Activated T-cell treated with anti-CD3 and anti-CD28 coated beads, Interleukin-2, amount 50 U/mL, for 72 hours (primary cell): ENCODE measurements at regions not wholly inside any gene's neighbourhood (a gene's known extent, or its start where the extent isn't known, plus 50 kb on each side); places are given as distances from the start of the nearest gene placed in this dataset.
"Not testable (repeated sequence)": the region's sequence is repeated elsewhere in the genome, so short reads cannot be mapped to it uniquely, and the experiment has no call there.

Source experiments
- ATAC-seq, 2 donors: fragments of 150-1000 bp; cut with Tn5 transposase; replicated peaks in 1 of 2; 2 replicates each; pipeline ENCODE4 v1.10.0; 2021; ENCODE audit warnings: moderate library complexity in 2 of 2, mild to moderate bottlenecking in 1 of 2
- DNase-seq, 2 donors: peaks; one replicate each; pipeline ENCODE4 v3.0.0; 2021 to 2022; ENCODE audit warnings: mixed read lengths in 1 of 2
- H3K27ac Mint-ChIP-seq: one replicate; pipeline ENCODE4 v1.8.0; 2022; ENCODE audit warnings: mild to moderate bottlenecking, moderate library complexity, mixed read lengths
- H3K27me3 Mint-ChIP-seq: one replicate; pipeline ENCODE4 v1.8.0; 2022; ENCODE audit warnings: low read depth, mixed read lengths
- H3K36me3 Mint-ChIP-seq, 2 donors: one replicate each; pipeline ENCODE4 v1.8.0; 2022; ENCODE audit warnings: mixed read lengths in 2 of 2, mild to moderate bottlenecking in 1 of 2; ENCODE audit not compliant: insufficient read depth in 2 of 2
- H3K4me1 Mint-ChIP-seq: one replicate; pipeline ENCODE4 v1.8.0; 2022; ENCODE audit warnings: low read depth, mixed read lengths
- H3K4me3 Mint-ChIP-seq, 2 donors: one replicate each; pipeline ENCODE4 v1.8.0; 2022; ENCODE audit warnings: mild to moderate bottlenecking in 2 of 2, mixed read lengths in 2 of 2, moderate library complexity in 2 of 2
- H3K9me3 Mint-ChIP-seq, 2 donors: one replicate each; pipeline ENCODE4 v1.8.0; 2022; ENCODE audit warnings: mixed read lengths in 2 of 2

GRCh38 chr5:163855754-163856153, 350.3 kb downstream of the MAT2B start:
- no peaks in the 10 kb centered on the region for H3K27me3 Mint-ChIP-seq
- H3K27ac Mint-ChIP-seq, result no peak overlapping the region
- H3K4me1 Mint-ChIP-seq, result no peaks in the 10 kb centered on the region
- ATAC-seq (no peak), DNase-seq (no peak)
- H3K4me3 Mint-ChIP-seq, result no peak overlapping the region
- peaks cover 0 to 1% of the 10 kb centered on the region in 2 donors for H3K36me3 Mint-ChIP-seq
- peaks cover 9 to 19% of the 10 kb centered on the region in 2 donors for H3K9me3 Mint-ChIP-seq

GRCh38 chr5:163861670-163862069, 356.3 kb downstream of the MAT2B start:
- H3K4me1 Mint-ChIP-seq, result no peaks in the 10 kb centered on the region
- DNase-seq (no peak), ATAC-seq (no peak)
- no peak overlapping the region for H3K27ac Mint-ChIP-seq
- H3K9me3 Mint-ChIP-seq, result peaks cover 2 to 5% of the 10 kb centered on the region in 2 donors
- no peaks in the 10 kb centered on the region for H3K27me3 Mint-ChIP-seq
- H3K4me3 Mint-ChIP-seq, result no peak overlapping the region
- H3K36me3 Mint-ChIP-seq, result no peaks in the 10 kb centered on the region

GRCh38 chr5:163867324-163867723, 361.9 kb downstream of the MAT2B start:
- Mint-ChIP-seq H3K27me3 (no peaks in the 10 kb centered on the region), H3K36me3 (no peaks in the 10 kb centered on the region), H3K4me3 (no peak overlapping the region), H3K9me3 (peaks cover 0 to 4% of the 10 kb centered on the region in 2 donors), H3K27ac (no peak overlapping the region), H3K4me1 (no peaks in the 10 kb centered on the region)
- DNase-seq (no peak), ATAC-seq (no peak)

GRCh38 chr5:163867738-163868137, 362.3 kb downstream of the MAT2B start:
- H3K27ac Mint-ChIP-seq, result no peak overlapping the region
- DNase-seq (no peak), ATAC-seq (no peak)
- no peaks in the 10 kb centered on the region for H3K4me1 Mint-ChIP-seq
- H3K27me3 Mint-ChIP-seq, result no peaks in the 10 kb centered on the region
- H3K9me3 Mint-ChIP-seq, result peaks cover 0 to 4% of the 10 kb centered on the region in 2 donors
- H3K36me3 Mint-ChIP-seq, result no peaks in the 10 kb centered on the region
- H3K4me3 Mint-ChIP-seq, result no peak overlapping the region

- H3K9me3 Mint-ChIP-seq, result peaks cover 0 to 4% of the 10 kb centered on the region in 2 donors
- H3K36me3 Mint-ChIP-seq, result no peaks in the 10 kb centered on the region
- H3K4me1 Mint-ChIP-seq, result no peaks in the 10 kb centered on the region
- no peak overlapping the region for H3K27ac Mint-ChIP-seq
- DNase-seq, result no peak
- ATAC-seq, result no peak
- no peak overlapping the region for H3K4me3 Mint-ChIP-seq
- no peaks in the 10 kb centered on the region for H3K27me3 Mint-ChIP-seq
Measured at GRCh38 chr5:163869581-163869980, 364.2 kb downstream of the MAT2B start.

- H3K9me3 Mint-ChIP-seq, result peaks cover 0 to 2% of the 10 kb centered on the region in 2 donors
- ATAC-seq, result no peak
- H3K36me3 Mint-ChIP-seq, result no peaks in the 10 kb centered on the region
- H3K27ac Mint-ChIP-seq, result no peak overlapping the region
- H3K4me3 Mint-ChIP-seq, result no peak overlapping the region
- no peak for DNase-seq
- H3K4me1 Mint-ChIP-seq, result no peaks in the 10 kb centered on the region
- no peaks in the 10 kb centered on the region for H3K27me3 Mint-ChIP-seq
Measured at GRCh38 chr5:163870441-163870840, 365.0 kb downstream of the MAT2B start.

GRCh38 chr5:163874431-163874830, 369.0 kb downstream of the MAT2B start:
- ATAC-seq (no peak), DNase-seq (no peak)

GRCh38 chr5:163874912-163875311, 369.5 kb downstream of the MAT2B start:
- not testable (repeated sequence) for H3K36me3 Mint-ChIP-seq, DNase-seq, ATAC-seq, H3K9me3 Mint-ChIP-seq, H3K27me3 Mint-ChIP-seq, H3K27ac Mint-ChIP-seq, H3K4me1 Mint-ChIP-seq, H3K4me3 Mint-ChIP-seq

More at GRCh38 chr5:163874431-163874830, 369.0 kb downstream of the MAT2B start:
- Mint-ChIP-seq H3K36me3 (no peaks in the 10 kb centered on the region), H3K27ac (no peak overlapping the region), H3K4me3 (no peak overlapping the region), H3K27me3 (no peaks in the 10 kb centered on the region), H3K4me1 (no peaks in the 10 kb centered on the region), H3K9me3 (peaks cover 0 to 2% of the 10 kb centered on the region in 2 donors)

- no peak for ATAC-seq
- Mint-ChIP-seq H3K4me3 (no peak overlapping the region), H3K4me1 (no peaks in the 10 kb centered on the region), H3K36me3 (no peaks in the 10 kb centered on the region), H3K9me3 (peaks cover 0 to 2% of the 10 kb centered on the region in 2 donors), H3K27me3 (no peaks in the 10 kb centered on the region), H3K27ac (no peak overlapping the region)
- DNase-seq, result no peak
Measured at GRCh38 chr5:163877865-163878264, 372.4 kb downstream of the MAT2B start.

- H3K36me3 Mint-ChIP-seq, result no peaks in the 10 kb centered on the region
- peaks cover 0 to 2% of the 10 kb centered on the region in 2 donors for H3K9me3 Mint-ChIP-seq
- no peak overlapping the region for H3K4me3 Mint-ChIP-seq
- DNase-seq (no peak), ATAC-seq (no peak)
- H3K27ac Mint-ChIP-seq, result no peak overlapping the region
- H3K4me1 Mint-ChIP-seq, result no peaks in the 10 kb centered on the region
- H3K27me3 Mint-ChIP-seq, result no peaks in the 10 kb centered on the region
Measured at GRCh38 chr5:163878490-163878889, 373.1 kb downstream of the MAT2B start.

GRCh38 chr5:163880302-163880701, 374.9 kb downstream of the MAT2B start:
- Mint-ChIP-seq H3K4me1 (no peaks in the 10 kb centered on the region), H3K27ac (no peak overlapping the region), H3K27me3 (no peaks in the 10 kb centered on the region), H3K36me3 (no peaks in the 10 kb centered on the region), H3K9me3 (peaks cover 0 to 2% of the 10 kb centered on the region in 2 donors), H3K4me3 (no peak overlapping the region)
- no peak for ATAC-seq
- DNase-seq, result no peak

GRCh38 chr5:163885117-163885516, 379.7 kb downstream of the MAT2B start:
- peaks cover 2% of the 10 kb centered on the region in 2 donors for H3K9me3 Mint-ChIP-seq
- no peak overlapping the region for H3K4me3 Mint-ChIP-seq
- DNase-seq (no peak), ATAC-seq (no peak)
- H3K27ac Mint-ChIP-seq, result no peak overlapping the region
- H3K4me1 Mint-ChIP-seq, result no peaks in the 10 kb centered on the region
- no peaks in the 10 kb centered on the region for H3K27me3 Mint-ChIP-seq
- H3K36me3 Mint-ChIP-seq, result no peaks in the 10 kb centered on the region

GRCh38 chr5:163887854-163888253, 382.4 kb downstream of the MAT2B start:
- ATAC-seq, result no peak

GRCh38 chr5:163888366-163888765, 382.9 kb downstream of the MAT2B start:
- H3K4me3 Mint-ChIP-seq, result no peak overlapping the region
- no peaks in the 10 kb centered on the region for H3K36me3 Mint-ChIP-seq
- H3K4me1 Mint-ChIP-seq, result no peaks in the 10 kb centered on the region
- ATAC-seq (no peak), DNase-seq (no peak)
- no peaks in the 10 kb centered on the region for H3K27me3 Mint-ChIP-seq
- H3K9me3 Mint-ChIP-seq, result peaks cover 2% of the 10 kb centered on the region in 2 donors
- H3K27ac Mint-ChIP-seq, result no peak overlapping the region

More at GRCh38 chr5:163887854-163888253, 382.4 kb downstream of the MAT2B start:
- Mint-ChIP-seq H3K36me3 (no peaks in the 10 kb centered on the region), H3K9me3 (peaks cover 2% of the 10 kb centered on the region in 2 donors), H3K27me3 (no peaks in the 10 kb centered on the region), H3K27ac (no peak overlapping the region), H3K4me1 (no peaks in the 10 kb centered on the region), H3K4me3 (no peak overlapping the region)
- no peak for DNase-seq
